ENCODE measurements at regions not wholly inside any gene's neighbourhood (a gene's known extent, or its start where the extent isn't known, plus 50 kb on each side); places are given as distances from the start of the nearest gene placed in this dataset.
A peak's percentile ranks its signal among the peaks of the same experiment; 100 is the strongest.
"Not testable (repeated sequence)": the region's sequence is repeated elsewhere in the genome, so short reads cannot be mapped to it uniquely, and the experiment has no call there.

GRCh38 chr3:170809007-170809974, 60.7 kb downstream of the RPL22L1 start:
- Mint-ChIP-seq H3K9me3 (peaks cover 6% of the 10 kb centered on the region), H3K4me3 (no peak overlapping the region), H3K27ac (peak overlapping the region; percentile 16 to 83 (median 56)), H3K36me3 (ENCODE audit: low read depth) (no peaks in the 10 kb centered on the region), H3K4me1 (peaks cover 54% of the 10 kb centered on the region), H3K27me3 (ENCODE audit: low read depth) (no peaks in the 10 kb centered on the region)
- TF ChIP-seq CTCF (IDR thresholded peaks at IDR 0.05; ENCODE audit: unreplicated experiment in 3 of 3), result peak; percentile 55 to 70 (median 62)

- H3K4me3 Mint-ChIP-seq, result no peak overlapping the region
- peaks cover 6% of the 10 kb centered on the region for H3K9me3 Mint-ChIP-seq
- peaks cover 54% of the 10 kb centered on the region for H3K4me1 Mint-ChIP-seq
- H3K27me3 Mint-ChIP-seq (ENCODE audit: low read depth), result no peaks in the 10 kb centered on the region
- H3K27ac Mint-ChIP-seq, result peak overlapping the region in 1 of 3 experiments; percentile 48
- no peaks in the 10 kb centered on the region for H3K36me3 Mint-ChIP-seq (ENCODE audit: low read depth)
- no peak for TF ChIP-seq CTCF (IDR thresholded peaks at IDR 0.05; ENCODE audit: unreplicated experiment in 3 of 3)
Measured at GRCh38 chr3:170808041-170808440, 62.0 kb downstream of the RPL22L1 start.

DNA sequence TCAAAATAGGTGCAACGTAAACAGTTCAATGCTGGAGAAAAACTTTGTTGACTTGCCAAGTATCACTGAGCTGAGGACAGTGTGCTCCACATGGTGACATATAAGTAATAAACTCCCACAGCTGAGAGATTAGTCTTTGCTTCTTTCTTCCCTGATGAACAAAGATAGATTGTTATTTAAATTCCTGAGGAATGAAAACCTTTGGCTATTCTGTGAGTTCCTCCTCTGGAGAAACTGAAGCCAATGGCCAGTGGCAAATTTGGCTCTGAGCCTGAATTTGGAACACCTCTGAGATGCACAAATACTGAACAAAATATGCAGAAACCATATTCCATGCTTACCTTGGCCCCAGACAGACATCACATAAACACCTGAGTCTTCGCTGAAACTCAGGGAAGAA, 63.3 kb downstream of the RPL22L1 start:
- no peak for TF ChIP-seq CTCF (IDR thresholded peaks at IDR 0.05; ENCODE audit: unreplicated experiment in 3 of 3)
- Mint-ChIP-seq H3K4me1 (peaks cover 54% of the 10 kb centered on the region), H3K36me3 (ENCODE audit: low read depth) (no peaks in the 10 kb centered on the region), H3K27ac (peak overlapping the region in 1 of 3 experiments; percentile 8), H3K4me3 (no peak overlapping the region), H3K27me3 (ENCODE audit: low read depth) (no peaks in the 10 kb centered on the region), H3K9me3 (peaks cover 6% of the 10 kb centered on the region)

DNA sequence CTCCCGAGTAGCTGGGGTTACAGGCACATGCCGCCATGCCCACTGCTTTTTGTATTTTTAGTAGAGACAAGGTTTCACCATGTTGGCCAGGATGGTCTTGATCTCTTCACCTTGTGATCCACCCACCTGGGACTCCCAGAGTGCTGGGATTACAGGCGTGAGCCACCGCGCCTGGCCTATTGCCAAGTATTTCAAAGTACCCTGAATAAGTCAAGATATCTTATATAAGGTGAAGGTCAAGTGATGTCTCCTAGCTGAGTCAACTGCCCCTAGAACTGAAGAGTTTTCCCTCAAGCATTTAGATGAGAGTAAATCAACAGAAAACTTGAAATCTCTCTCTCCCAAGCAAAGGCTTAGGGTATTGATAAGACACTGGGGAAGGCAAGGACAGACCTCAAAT, 63.9 kb downstream of the RPL22L1 start:
- Mint-ChIP-seq H3K36me3 (ENCODE audit: low read depth) (no peaks in the 10 kb centered on the region), H3K9me3 (peaks cover 6% of the 10 kb centered on the region), H3K27ac (no peak overlapping the region), H3K4me1 (peaks cover 52% of the 10 kb centered on the region), H3K4me3 (no peak overlapping the region), H3K27me3 (ENCODE audit: low read depth) (no peaks in the 10 kb centered on the region)
- no peak for TF ChIP-seq CTCF (IDR thresholded peaks at IDR 0.05; ENCODE audit: unreplicated experiment in 3 of 3)

GRCh38 chr3:170805296-170805695, 64.7 kb downstream of the RPL22L1 start:
- peaks cover 50% of the 10 kb centered on the region for H3K4me1 Mint-ChIP-seq

DNA sequence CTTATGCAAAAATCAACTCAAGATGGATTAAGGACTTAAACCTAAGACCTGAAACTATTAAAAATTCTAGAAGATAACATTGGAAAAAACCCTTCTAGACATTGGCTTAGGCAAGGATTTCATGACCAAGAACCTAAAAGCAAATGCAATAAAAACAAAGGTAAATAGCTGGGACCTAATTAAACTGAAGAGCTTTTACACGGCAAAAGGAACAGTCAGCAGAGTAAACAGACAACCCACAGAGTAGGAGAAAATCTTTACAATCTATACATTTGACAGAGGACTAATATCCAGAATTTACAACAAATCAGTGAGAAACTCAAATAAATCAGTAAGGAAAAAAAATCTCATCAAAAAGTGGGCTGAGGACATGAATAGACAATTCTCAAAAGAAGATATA, 65.4 kb downstream of the RPL22L1 start:
- H3K4me1 Mint-ChIP-seq, result peaks cover 44% of the 10 kb centered on the region
- H3K4me3 Mint-ChIP-seq; H3K9me3 Mint-ChIP-seq; H3K36me3 Mint-ChIP-seq (ENCODE audit: low read depth); H3K27me3 Mint-ChIP-seq (ENCODE audit: low read depth): not testable (repeated sequence)
- peak overlapping the region; percentile 87 to 90 (median 88) for H3K27ac Mint-ChIP-seq

More at GRCh38 chr3:170805296-170805695, 64.7 kb downstream of the RPL22L1 start:
- H3K27ac Mint-ChIP-seq, result peak overlapping the region; percentile 87 to 90 (median 88)
- not testable (repeated sequence) for H3K27me3 Mint-ChIP-seq (ENCODE audit: low read depth); H3K36me3 Mint-ChIP-seq (ENCODE audit: low read depth); H3K9me3 Mint-ChIP-seq; H3K4me3 Mint-ChIP-seq

DNA sequence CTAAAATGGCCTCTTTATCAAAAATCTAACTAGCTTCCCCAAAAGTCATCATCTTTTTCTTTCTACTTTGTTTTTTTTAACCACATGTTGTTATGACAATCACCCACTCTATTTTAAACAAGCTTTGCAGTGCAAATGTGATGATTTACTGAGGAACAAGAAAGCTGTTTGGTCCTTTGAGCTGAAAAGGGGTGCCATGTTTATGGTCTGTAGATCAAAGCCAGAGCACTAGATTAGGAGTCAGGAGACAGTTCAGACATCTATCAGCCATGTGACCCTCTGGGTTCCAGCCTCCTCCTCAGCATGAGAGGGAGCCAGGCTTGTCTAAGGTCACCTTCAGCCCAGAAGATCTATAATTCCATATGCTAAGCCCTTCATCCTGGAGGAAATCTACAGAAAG, 65.9 kb downstream of the RPL22L1 start:
- Mint-ChIP-seq H3K36me3 (ENCODE audit: low read depth) (no peaks in the 10 kb centered on the region), H3K27ac (peak overlapping the region; percentile 87 to 90 (median 88)), H3K4me3 (no peak overlapping the region), H3K9me3 (peaks cover 6% of the 10 kb centered on the region), H3K27me3 (ENCODE audit: low read depth) (no peaks in the 10 kb centered on the region), H3K4me1 (peaks cover 39% of the 10 kb centered on the region)
- no peak for TF ChIP-seq CTCF (IDR thresholded peaks at IDR 0.05; ENCODE audit: unreplicated experiment in 3 of 3)
